H4 (cell line): ENCODE measurements at regions not wholly inside any gene's neighbourhood (a gene's known extent, or its start where the extent isn't known, plus 50 kb on each side); places are given as distances from the start of the nearest gene placed in this dataset.

Experiments used
- DNase-seq: peaks from one replicate; pipeline ENCODE4 v3.0.0-alpha.2; 2015; ENCODE audit warnings: low spot score

DNA sequence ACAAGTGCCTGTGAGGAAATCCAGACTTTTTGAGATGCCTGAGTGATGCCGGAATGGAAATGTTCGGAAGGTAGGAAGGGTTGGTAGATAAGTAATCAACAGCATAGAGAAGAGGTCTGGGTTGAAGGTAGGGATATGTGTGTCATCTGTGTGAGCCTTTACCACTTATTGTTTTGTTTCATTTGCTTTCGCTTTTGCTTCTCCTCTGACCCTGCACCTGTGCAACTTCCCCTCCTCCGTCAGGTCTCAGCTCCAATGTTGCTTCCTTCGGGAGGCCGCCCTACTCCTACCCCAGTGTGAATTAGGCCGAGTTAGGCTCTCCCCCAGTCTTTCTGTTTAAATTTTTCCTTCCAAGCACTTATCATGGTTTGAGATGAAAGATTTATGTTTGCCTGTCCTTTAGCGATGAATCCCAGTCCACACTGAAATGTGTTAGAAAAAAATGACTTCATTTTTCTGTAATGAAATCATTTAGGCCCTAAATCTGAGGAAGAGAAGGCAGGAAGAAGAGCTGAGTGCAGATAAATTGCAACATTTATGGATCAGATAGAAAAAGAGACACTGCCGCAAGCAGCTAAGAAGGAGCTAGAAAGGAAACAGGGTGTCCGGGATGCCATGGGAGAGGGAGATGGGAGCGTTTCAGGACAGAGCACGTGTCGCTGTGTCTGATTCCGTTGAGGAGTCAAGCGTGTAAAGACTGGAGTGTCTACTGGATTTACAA, 139.6 kb upstream of the PELI1 start:
- no peak for DNase-seq

DNA sequence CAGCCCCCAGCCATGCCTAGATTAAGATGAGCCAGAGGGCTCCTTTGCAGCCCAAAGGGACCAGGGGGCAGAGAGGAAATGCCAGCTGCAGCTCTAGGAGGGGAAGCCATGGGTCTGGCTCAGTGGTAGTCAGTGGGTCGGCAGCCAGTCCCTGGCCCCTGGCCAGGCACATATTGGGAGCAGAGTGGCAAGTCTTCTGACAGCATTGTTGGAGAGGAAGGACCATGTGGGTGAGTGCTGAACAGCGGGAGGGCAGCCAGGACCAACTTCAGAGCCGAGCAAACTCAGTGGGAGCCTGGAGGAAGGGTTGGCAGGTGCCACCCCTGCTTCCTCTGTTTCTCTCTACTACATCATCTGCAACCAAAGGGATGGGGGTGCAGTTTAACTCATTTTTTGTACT, 140.5 kb upstream of the PELI1 start:
- DNase-seq, result no peak

- no peak for DNase-seq
Observed at GRCh38 chr2:64287202-64287740, 143.1 kb upstream of the PELI1 start.

GRCh38 chr2:64288321-64289193, 144.3 kb upstream of the PELI1 start:
- no peak for DNase-seq

- no peak for DNase-seq
Observed at GRCh38 chr2:64289251-64289650, 145.0 kb upstream of the PELI1 start.

GRCh38 chr2:64289737-64290136, 145.5 kb upstream of the PELI1 start:
- no peak for DNase-seq

- peak; percentile 56 for DNase-seq
Observed at GRCh38 chr2:64291181-64291580, 147.0 kb upstream of the PELI1 start.

DNA sequence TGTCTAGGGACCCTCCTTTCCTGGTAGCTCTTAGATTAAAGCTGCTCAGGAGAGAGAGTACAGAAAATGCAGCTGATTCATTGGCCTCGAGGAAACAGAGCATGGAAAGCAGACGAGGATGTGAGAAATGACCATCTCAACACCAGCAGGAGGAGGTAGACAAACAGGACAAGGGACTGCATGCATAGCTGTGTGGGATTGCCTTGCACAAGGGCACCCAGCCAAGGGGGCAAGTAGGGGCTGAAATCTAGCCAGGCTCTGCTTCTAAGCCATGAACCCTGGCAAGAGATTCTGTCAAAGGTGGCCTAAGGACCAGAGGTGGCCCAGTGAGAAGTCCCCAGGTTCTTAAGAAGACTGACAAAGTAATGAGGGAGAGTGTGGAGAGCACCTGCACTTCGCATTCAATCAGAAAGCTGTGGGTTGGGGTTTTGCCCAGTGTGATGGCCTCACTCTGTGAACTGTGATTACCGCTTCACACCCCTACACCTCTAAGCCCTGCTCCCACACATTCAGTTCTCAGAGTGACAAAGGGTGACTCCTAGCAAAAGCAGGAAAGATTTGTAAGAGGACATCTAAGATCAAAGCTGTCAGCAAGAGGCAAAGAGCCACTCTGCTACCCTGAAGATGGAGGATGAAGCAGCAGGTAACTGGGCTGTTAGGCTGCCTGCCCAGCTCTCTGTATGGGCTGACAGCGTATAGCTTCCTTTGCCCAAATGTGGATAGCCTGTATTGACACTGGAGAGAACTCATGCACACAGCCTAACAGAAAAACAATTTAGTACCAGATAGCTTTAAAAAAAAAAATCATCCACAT, 151.3 kb upstream of the PELI1 start:
- no peak for DNase-seq

DNA sequence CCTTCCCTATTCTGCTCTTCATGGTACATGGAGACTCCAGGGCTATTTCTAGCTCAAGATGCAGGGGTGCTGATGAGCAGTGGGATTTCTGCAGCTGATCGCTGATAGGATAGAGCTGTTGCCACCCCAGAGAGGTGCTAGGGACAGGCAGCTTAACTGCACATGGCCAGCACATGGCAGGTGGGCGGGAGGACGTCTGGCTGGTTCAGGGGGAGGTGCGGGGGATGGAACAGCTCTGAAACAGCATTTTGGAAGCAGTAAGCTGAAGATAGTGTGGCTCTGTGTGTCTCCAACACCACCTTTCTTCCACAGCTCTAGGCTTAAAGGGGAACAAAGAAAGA, 151.9 kb upstream of the PELI1 start:
- DNase-seq, result no peak

GRCh38 chr2:64296695-64297346, 152.6 kb upstream of the PELI1 start:
- no peak for DNase-seq

DNA sequence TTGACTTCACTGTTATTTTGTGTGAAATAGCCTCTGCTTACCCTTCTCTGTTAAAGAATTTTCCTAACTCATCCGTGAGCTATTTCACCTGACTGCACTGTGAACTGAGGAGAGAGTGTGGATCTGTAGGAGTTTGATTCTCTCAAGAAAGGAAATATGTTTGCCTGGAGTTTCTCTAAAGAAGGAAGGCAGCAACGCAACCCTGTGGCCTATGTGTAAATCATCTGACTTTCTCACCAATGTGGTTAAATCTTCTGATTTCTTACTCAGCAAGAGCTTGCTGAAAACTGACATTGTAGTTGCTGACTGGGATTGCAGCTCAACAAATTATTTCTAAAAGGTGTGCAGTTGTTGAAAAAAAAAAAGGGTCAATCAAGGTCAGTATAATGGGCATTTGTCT, 153.9 kb upstream of the PELI1 start:
- DNase-seq, result no peak

DNA sequence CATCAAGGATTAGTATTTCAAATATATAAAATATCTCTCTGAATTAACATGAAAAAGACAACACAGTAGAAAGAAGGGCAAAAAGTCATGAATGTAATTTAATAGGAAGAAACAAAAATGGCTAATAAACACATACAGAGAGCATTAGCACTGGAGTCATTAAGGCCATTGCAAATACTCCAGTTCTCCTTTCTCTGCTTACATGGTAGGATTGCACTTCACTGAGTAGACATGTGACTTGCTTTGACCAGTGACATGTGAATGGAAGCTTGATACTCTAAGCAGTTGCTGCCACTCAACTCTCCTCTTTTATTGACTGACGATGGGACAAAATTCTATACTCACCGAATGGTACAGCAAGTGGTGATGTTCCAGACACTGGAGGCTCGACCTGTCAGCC, 153.9 kb upstream of the LGALSL start:
- DNase-seq, result no peak

GRCh38 chr2:64303250-64303649, 150.7 kb upstream of the LGALSL start:
- DNase-seq, result no peak

DNA sequence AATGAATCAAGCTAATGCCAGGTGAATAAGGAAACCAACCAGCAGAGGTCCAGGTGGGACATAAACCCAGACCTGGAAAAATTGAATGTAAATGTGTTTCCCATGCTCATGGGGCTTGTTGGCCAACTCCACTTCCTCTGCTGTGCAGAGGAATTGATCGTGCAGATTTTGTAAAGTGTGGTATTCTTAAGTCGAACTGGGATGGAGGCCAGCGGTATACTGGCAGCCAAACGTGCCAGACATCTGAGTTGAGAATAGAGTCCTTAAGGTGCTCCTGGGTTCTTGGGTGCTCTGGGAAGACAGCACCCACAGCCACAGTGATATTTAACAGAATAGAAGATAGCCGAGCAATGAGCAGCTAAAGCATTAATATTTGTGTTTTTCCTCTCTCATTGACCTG, 146.5 kb upstream of the LGALSL start:
- no peak for DNase-seq

DNA sequence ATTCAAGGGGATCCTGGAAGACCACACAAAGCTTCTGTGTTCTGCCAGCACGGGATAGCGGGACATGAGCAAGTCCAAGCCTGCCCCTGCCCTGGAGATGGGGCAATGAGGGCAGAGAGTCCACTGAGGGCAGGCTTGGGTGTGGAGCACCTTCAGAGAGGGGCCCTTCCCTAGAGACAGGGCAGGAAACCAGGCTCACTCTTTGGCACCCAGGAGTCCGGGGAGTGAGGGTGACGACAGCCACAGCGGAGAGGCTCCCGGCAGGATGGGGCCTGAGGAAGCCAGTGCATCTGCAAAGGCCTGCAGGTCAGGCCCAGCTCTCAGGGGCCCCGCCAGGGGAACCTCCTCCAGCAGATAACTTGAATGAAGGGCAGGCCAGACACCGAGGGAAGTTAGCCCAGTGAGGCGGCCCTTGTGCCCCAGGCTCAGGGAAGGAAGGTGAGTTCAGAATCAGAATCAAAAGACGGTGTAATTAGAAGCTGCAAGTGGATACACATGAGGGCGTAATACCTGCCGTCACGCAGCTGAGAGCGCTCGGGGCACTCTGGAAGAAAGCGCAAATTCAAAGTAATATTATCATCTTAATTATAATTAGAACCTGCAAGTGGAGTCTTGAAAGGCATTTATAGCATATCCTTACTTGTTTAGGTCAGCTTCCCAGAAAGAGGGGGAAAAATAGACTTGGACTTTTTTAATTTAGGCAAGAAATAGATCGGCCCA, 142.6 kb upstream of the LGALSL start:
- DNase-seq, result no peak

DNA sequence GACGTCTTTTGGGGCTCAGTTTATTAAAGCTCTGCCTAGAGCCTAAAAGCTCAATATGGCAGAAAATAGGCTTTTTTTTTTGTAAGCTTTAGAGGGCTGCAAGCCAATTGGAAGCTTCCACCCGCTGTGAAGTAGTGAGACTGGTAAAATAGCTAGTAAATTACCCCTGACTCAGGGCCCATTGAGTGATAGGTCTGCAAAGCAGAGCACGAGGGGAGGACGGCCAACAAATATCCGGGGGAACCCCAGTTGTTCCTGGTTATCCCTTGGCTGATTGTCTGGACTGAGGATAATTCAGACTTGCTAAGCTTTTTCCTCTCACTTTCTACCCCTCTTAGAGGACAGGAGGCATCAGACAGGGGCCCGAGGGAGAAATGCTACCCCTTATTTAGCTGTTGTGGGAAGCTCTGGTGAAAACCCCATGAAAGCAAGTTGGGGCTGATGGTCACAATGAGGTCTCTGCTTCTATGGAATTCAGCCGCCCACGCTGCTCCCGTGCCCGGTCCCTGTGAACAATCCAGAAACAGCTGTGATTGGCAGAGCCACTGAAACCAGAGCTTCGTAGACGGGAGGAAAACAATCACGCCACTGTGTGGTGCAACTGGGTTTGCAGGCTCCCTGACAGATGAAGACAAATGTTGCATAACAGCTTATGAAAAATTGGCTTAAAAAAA, 141.9 kb upstream of the LGALSL start:
- DNase-seq, result peak; percentile 82

GRCh38 chr2:64312622-64313397, 141.2 kb upstream of the LGALSL start:
- no peak for DNase-seq

GRCh38 chr2:64313398-64313723, 140.6 kb upstream of the LGALSL start:
- no peak for DNase-seq

GRCh38 chr2:64315291-64315960, 138.5 kb upstream of the LGALSL start:
- no peak for DNase-seq
